GM12891 (cell line): ENCODE measurements at regions not wholly inside any gene's neighbourhood (a gene's known extent, or its start where the extent isn't known, plus 50 kb on each side); places are given as distances from the start of the nearest gene placed in this dataset.

Source experiments
- PAX5 ChIP-seq: IDR thresholded peaks from 2 replicates; pipeline ENCODE4 v1.6.1; 2011; ENCODE audit warnings: low read length, moderate library complexity, mild to moderate bottlenecking; ENCODE audit not compliant: insufficient read depth, severe bottlenecking
- POLR2A ChIP-seq: IDR thresholded peaks from 2 replicates; pipeline ENCODE4 v1.6.1; 2011; ENCODE audit warnings: low read depth, low read length, control low read depth
- POLR2AphosphoS5 ChIP-seq: IDR thresholded peaks from 2 replicates; pipeline ENCODE4 v1.6.1; 2011; ENCODE audit warnings: low read depth, low read length, control low read depth
- POU2F2 ChIP-seq: IDR thresholded peaks from 2 replicates; pipeline ENCODE4 v1.6.1; 2011; ENCODE audit warnings: low read depth, mild to moderate bottlenecking, control low read depth, low read length, moderate library complexity
- SPI1 ChIP-seq: IDR thresholded peaks from 2 replicates; pipeline ENCODE4 v1.6.1; 2011; ENCODE audit warnings: low read depth, low read length, control low read depth
- TAF1 ChIP-seq: IDR thresholded peaks from 2 replicates; pipeline ENCODE4 v1.6.1; 2011; ENCODE audit warnings: low read depth, low read length, control low read depth

DNA sequence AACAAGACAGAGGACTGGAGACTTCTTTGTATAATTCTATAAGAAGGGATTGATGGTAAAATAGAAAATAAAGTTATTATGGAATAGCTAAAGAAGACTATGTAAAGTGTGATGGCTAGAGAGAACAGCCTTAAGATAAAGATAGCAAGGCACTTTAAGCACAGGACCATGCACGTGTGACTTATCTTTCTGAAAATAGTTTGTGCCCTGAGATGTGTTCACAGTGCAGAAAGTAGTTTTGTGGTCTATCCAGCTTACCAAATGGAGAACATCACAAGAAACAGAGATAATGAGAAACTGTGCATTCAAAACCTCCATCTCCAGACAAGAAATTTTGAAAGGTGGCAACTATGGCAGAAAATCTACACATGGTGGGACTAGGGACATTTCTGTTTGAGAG is 213.3 kb downstream of the PARM1 start:
- no peak for TF ChIP-seq POLR2AphosphoS5
- no peak for TF ChIP-seq TAF1
- no peak for TF ChIP-seq POLR2A
- no peak for TF ChIP-seq SPI1
- TF ChIP-seq POU2F2: no peak
- no peak for TF ChIP-seq PAX5
